HUES6 (cell line): ENCODE measurements at regions not wholly inside any gene's neighbourhood (a gene's known extent, or its start where the extent isn't known, plus 50 kb on each side); places are given as distances from the start of the nearest gene placed in this dataset.
A peak's percentile ranks its signal among the peaks of the same experiment; 100 is the strongest.
"Not testable (repeated sequence)": the region's sequence is repeated elsewhere in the genome, so short reads cannot be mapped to it uniquely, and the experiment has no call there.

Experiments
- H3K27ac ChIP-seq: 2 replicates; pipeline ENCODE4 v1.7.0; 2013; ENCODE audit warnings: low read depth, mild to moderate bottlenecking, low read length, inconsistent platforms
- H3K27me3 ChIP-seq: 2 replicates; pipeline ENCODE4 v1.6.1; 2013; ENCODE audit warnings: low read length; ENCODE audit not compliant: control insufficient read depth, insufficient read depth
- H3K36me3 ChIP-seq: 2 replicates; pipeline ENCODE4 v1.6.1; 2013; ENCODE audit warnings: low read length; ENCODE audit not compliant: control insufficient read depth, insufficient read depth
- H3K4me1 ChIP-seq: 2 replicates; pipeline ENCODE4 v1.6.1; 2013; ENCODE audit warnings: low read length; ENCODE audit not compliant: control insufficient read depth, insufficient read depth
- H3K4me3 ChIP-seq: 2 replicates; pipeline ENCODE4 v1.5.1; 2013; ENCODE audit warnings: low read depth, low read length
- H3K9ac ChIP-seq: one replicate; pipeline ENCODE4 v1.6.1; 2013; ENCODE audit warnings: mild to moderate bottlenecking, low read length
- H3K9me3 ChIP-seq: 2 replicates; pipeline ENCODE4 v1.6.1; 2013; ENCODE audit warnings: low read depth, low read length; ENCODE audit not compliant: control insufficient read depth, insufficient read depth

- H3K9me3 ChIP-seq, result peaks cover 9% of the 10 kb centered on the region; the same call in 1 of the 2 replicates
- no peak overlapping the region for H3K4me3 ChIP-seq
- H3K9ac ChIP-seq, result no peak overlapping the region
- peaks cover 5% of the 10 kb centered on the region; the same call in 1 of the 2 replicates for H3K4me1 ChIP-seq
- no peaks in the 10 kb centered on the region for H3K27me3 ChIP-seq
- H3K36me3 ChIP-seq, result no peaks in the 10 kb centered on the region
- H3K27ac ChIP-seq, result no peak overlapping the region
Measured at GRCh38 chrX:16067886-16068515, 55.4 kb upstream of the GRPR start.

GRCh38 chrX:16063921-16064320 lies 59.4 kb upstream of the GRPR start:
- H3K36me3 ChIP-seq, result no peaks in the 10 kb centered on the region
- peaks cover 15% of the 10 kb centered on the region; the same call in 1 of the 2 replicates for H3K9me3 ChIP-seq

GRCh38 chrX:16063141-16063540 lies 60.2 kb upstream of the GRPR start:
- Histone ChIP-seq H3K9ac (no peak overlapping the region), H3K27me3 (no peaks in the 10 kb centered on the region), H3K9me3 (peaks cover 17% of the 10 kb centered on the region; the same call in 1 of the 2 replicates), H3K36me3 (no peaks in the 10 kb centered on the region), H3K4me1 (peaks cover 5% of the 10 kb centered on the region; the same call in 1 of the 2 replicates), H3K27ac (no peak overlapping the region), H3K4me3 (no peak overlapping the region)

More at GRCh38 chrX:16063921-16064320, 59.4 kb upstream of the GRPR start:
- peaks cover 5% of the 10 kb centered on the region; the same call in 1 of the 2 replicates for H3K4me1 ChIP-seq
- no peaks in the 10 kb centered on the region for H3K27me3 ChIP-seq
- H3K27ac ChIP-seq, result no peak overlapping the region
- no peak overlapping the region for H3K9ac ChIP-seq
- no peak overlapping the region for H3K4me3 ChIP-seq

GRCh38 chrX:16061296-16061695 lies 62.1 kb upstream of the GRPR start:
- Histone ChIP-seq H3K36me3 (no peaks in the 10 kb centered on the region), H3K4me3 (no peak overlapping the region), H3K9me3 (peaks cover 17% of the 10 kb centered on the region; the same call in 1 of the 2 replicates), H3K9ac (no peak overlapping the region), H3K27ac (no peak overlapping the region), H3K27me3 (no peaks in the 10 kb centered on the region), H3K4me1 (no peaks in the 10 kb centered on the region)

GRCh38 chrX:16060252-16060651 lies 63.1 kb upstream of the GRPR start:
- no peak overlapping the region for H3K4me3 ChIP-seq
- H3K27ac ChIP-seq, result no peak overlapping the region
- H3K27me3 ChIP-seq, result no peaks in the 10 kb centered on the region
- no peak overlapping the region for H3K9ac ChIP-seq
- peaks cover 17% of the 10 kb centered on the region; the same call in 1 of the 2 replicates for H3K9me3 ChIP-seq
- H3K4me1 ChIP-seq, result no peaks in the 10 kb centered on the region
- H3K36me3 ChIP-seq, result no peaks in the 10 kb centered on the region

GRCh38 chrX:16049126-16049525 lies 74.2 kb upstream of the GRPR start:
- peaks cover 27% of the 10 kb centered on the region for H3K9me3 ChIP-seq
- H3K27ac ChIP-seq, H3K4me3 ChIP-seq, H3K9ac ChIP-seq, H3K27me3 ChIP-seq, H3K4me1 ChIP-seq, H3K36me3 ChIP-seq: not testable (repeated sequence)

GRCh38 chrX:16042980-16043379 lies 80.4 kb upstream of the GRPR start:
- peak overlapping the region; percentile 96 for H3K27ac ChIP-seq
- no peaks in the 10 kb centered on the region for H3K36me3 ChIP-seq
- no peaks in the 10 kb centered on the region for H3K9me3 ChIP-seq
- H3K27me3 ChIP-seq, result no peaks in the 10 kb centered on the region
- H3K9ac ChIP-seq, result peak overlapping the region; percentile 76
- H3K4me1 ChIP-seq, result peaks cover 25% of the 10 kb centered on the region
- no peak overlapping the region for H3K4me3 ChIP-seq

- peaks cover 25% of the 10 kb centered on the region for H3K4me1 ChIP-seq
- H3K9ac ChIP-seq, result no peak overlapping the region
- no peak overlapping the region for H3K27ac ChIP-seq
- H3K27me3 ChIP-seq, result no peaks in the 10 kb centered on the region
- H3K36me3 ChIP-seq, result no peaks in the 10 kb centered on the region
- H3K9me3 ChIP-seq, result peaks cover 16% of the 10 kb centered on the region
- H3K4me3 ChIP-seq, result no peak overlapping the region
Measured at GRCh38 chrX:16039834-16040233, 83.5 kb upstream of the GRPR start.

GRCh38 chrX:16039363-16039762 lies 84.0 kb upstream of the GRPR start:
- Histone ChIP-seq H3K27ac (no peak overlapping the region), H3K9me3 (peaks cover 16% of the 10 kb centered on the region), H3K9ac (no peak overlapping the region), H3K36me3 (no peaks in the 10 kb centered on the region), H3K4me1 (peaks cover 25% of the 10 kb centered on the region), H3K27me3 (no peaks in the 10 kb centered on the region), H3K4me3 (no peak overlapping the region)

- H3K4me3 ChIP-seq, result no peak overlapping the region
Measured at GRCh38 chrX:16033331-16033730, 90.0 kb upstream of the GRPR start.

GRCh38 chrX:16028576-16028975 lies 94.8 kb upstream of the GRPR start:
- Histone ChIP-seq H3K4me1 (no peaks in the 10 kb centered on the region; the same call in 1 of the 2 replicates), H3K9me3 (no peaks in the 10 kb centered on the region), H3K27ac (no peak overlapping the region), H3K4me3 (no peak overlapping the region), H3K27me3 (no peaks in the 10 kb centered on the region), H3K9ac (no peak overlapping the region), H3K36me3 (no peaks in the 10 kb centered on the region)

More at GRCh38 chrX:16033331-16033730, 90.0 kb upstream of the GRPR start:
- Histone ChIP-seq H3K27ac (no peak overlapping the region), H3K9me3 (peaks cover 16% of the 10 kb centered on the region), H3K36me3 (no peaks in the 10 kb centered on the region), H3K4me1 (no peaks in the 10 kb centered on the region), H3K9ac (no peak overlapping the region), H3K27me3 (no peaks in the 10 kb centered on the region)
